ENCODE measurements at regions not wholly inside any gene's neighbourhood (a gene's known extent, or its start where the extent isn't known, plus 50 kb on each side); places are given as distances from the start of the nearest gene placed in this dataset.

DNA sequence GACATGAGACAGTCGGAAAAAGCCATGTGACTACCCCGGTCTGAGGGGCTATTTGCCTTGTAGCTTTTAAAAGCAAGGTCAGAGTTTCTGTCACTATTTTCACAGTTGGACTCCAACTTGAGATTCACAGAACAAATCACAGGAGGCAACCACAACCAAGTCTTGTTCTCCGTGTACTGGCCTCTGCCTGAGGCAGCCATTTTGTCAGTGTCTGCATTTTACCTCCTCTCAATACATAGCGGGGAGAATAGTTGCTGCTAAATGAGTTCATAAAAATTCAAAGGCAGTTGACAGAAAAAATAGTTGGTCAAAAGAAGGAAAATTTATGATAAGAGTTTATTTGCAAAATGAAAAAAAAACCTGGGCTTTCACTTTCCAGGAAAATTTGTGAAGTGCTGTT, 501.4 kb downstream of the CCDC85A start:
- Histone ChIP-seq H3K27me3 (replicated peaks; ENCODE audit: control insufficient read depth, insufficient read depth, low read length) (no peaks in the 10 kb centered on the region), H3K9me3 (no peaks in the 10 kb centered on the region), H3K36me3 (ENCODE audit: control insufficient read depth, insufficient read depth, low read length) (no peaks in the 10 kb centered on the region), H3K4me1 (no peaks in the 10 kb centered on the region), H3K4me3 (ENCODE audit: low read depth, low read length) (no peak overlapping the region)
- Mint-ChIP-seq H3K4me1 (ENCODE audit: low read depth, unreplicated experiment) (no peaks in the 10 kb centered on the region), H3K27ac (ENCODE audit: unreplicated experiment) (no peak overlapping the region), H3K27me3 (ENCODE audit: insufficient read depth, unreplicated experiment) (no peaks in the 10 kb centered on the region), H3K4me3 (ENCODE audit: unreplicated experiment) (no peak overlapping the region), H3K36me3 (ENCODE audit: insufficient read depth, unreplicated experiment) (no peaks in the 10 kb centered on the region), H3K9me3 (ENCODE audit: unreplicated experiment) (no peaks in the 10 kb centered on the region)
- TF ChIP-seq, protein P1, sequence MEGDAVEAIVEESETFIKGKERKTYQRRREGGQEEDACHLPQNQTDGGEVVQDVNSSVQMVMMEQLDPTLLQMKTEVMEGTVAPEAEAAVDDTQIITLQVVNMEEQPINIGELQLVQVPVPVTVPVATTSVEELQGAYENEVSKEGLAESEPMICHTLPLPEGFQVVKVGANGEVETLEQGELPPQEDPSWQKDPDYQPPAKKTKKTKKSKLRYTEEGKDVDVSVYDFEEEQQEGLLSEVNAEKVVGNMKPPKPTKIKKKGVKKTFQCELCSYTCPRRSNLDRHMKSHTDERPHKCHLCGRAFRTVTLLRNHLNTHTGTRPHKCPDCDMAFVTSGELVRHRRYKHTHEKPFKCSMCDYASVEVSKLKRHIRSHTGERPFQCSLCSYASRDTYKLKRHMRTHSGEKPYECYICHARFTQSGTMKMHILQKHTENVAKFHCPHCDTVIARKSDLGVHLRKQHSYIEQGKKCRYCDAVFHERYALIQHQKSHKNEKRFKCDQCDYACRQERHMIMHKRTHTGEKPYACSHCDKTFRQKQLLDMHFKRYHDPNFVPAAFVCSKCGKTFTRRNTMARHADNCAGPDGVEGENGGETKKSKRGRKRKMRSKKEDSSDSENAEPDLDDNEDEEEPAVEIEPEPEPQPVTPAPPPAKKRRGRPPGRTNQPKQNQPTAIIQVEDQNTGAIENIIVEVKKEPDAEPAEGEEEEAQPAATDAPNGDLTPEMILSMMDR (IDR thresholded peaks at IDR 0.05; ENCODE audit: insufficient read depth in 1 of 2, low read depth in 1 of 2, low read length in 1 of 2, severe bottlenecking in 1 of 2, unreplicated experiment in 1 of 2) = no peak
- DNase-seq = no peak
- BruUV-seq (replicated peaks) = no TSS peak
- ChIA-PET CTCF (no interaction called here), POLR2A (no interaction called here)
- intact Hi-C loops (cut with micrococcal nuclease; ENCODE audit: unreplicated experiment) = no loop called here

DNA sequence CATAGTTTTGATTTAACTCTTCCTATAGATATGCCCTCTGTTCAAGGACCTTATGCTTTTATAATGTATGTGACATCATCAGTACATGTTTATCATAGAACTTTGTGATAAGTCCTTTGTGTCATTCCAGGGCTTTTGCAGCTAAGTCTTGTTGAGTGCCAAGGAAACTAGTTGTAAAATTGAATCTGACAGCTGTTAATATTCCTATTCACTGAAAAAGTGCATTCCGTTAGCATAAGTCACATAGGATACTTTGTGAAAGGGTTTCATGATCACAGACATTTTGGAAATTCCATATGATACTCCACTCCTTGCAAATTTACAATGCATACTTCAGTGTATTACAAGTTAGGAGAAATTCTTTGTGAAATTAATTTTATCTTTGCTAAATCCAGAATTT, 503.4 kb downstream of the CCDC85A start:
- no peaks in the 10 kb centered on the region for H3K27me3 ChIP-seq (replicated peaks; ENCODE audit: control insufficient read depth, insufficient read depth, low read length)
- TF ChIP-seq, protein P1 (IDR thresholded peaks at IDR 0.05; ENCODE audit: insufficient read depth in 1 of 2, low read depth in 1 of 2, low read length in 1 of 2, severe bottlenecking in 1 of 2, unreplicated experiment in 1 of 2) = no peak
- no peaks in the 10 kb centered on the region for H3K36me3 Mint-ChIP-seq (ENCODE audit: insufficient read depth, unreplicated experiment)
- H3K4me1 ChIP-seq = no peaks in the 10 kb centered on the region
- intact Hi-C loops (cut with micrococcal nuclease; ENCODE audit: unreplicated experiment) = no loop called here
- no peaks in the 10 kb centered on the region for H3K4me1 Mint-ChIP-seq (ENCODE audit: low read depth, unreplicated experiment)
- no TSS peak for BruUV-seq (replicated peaks)
- no peak overlapping the region for H3K27ac Mint-ChIP-seq (ENCODE audit: unreplicated experiment)
- H3K9me3 Mint-ChIP-seq (ENCODE audit: unreplicated experiment) = no peaks in the 10 kb centered on the region
- ChIA-PET POLR2A (no interaction called here), CTCF (no interaction called here)
- no peak for DNase-seq
- H3K36me3 ChIP-seq (ENCODE audit: control insufficient read depth, insufficient read depth, low read length) = no peaks in the 10 kb centered on the region
- H3K9me3 ChIP-seq = no peaks in the 10 kb centered on the region
- no peak overlapping the region for H3K4me3 ChIP-seq (ENCODE audit: low read depth, low read length)
- no peak overlapping the region for H3K4me3 Mint-ChIP-seq (ENCODE audit: unreplicated experiment)
- H3K27me3 Mint-ChIP-seq (ENCODE audit: insufficient read depth, unreplicated experiment) = no peaks in the 10 kb centered on the region

DNA sequence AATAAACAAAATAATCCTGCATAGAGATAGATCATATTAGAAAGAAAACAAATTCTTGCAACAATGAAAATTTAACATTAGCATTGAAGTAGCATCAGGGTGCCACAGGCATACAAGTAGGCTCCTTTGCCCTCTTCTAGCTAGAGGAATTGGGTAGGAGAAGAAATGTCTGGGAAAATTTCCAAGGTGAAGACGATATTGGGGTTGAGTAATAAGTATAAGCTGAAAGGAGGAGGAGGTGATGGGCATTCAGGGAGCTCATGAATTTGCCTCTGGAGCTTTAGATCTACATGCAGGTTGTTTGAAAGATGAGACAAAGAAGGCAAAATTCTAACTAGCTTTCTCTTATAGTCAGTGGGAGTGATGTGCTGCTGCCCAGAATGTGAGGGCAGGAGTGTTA, 504.9 kb downstream of the CCDC85A start:
- H3K4me1 Mint-ChIP-seq (ENCODE audit: low read depth, unreplicated experiment) = no peaks in the 10 kb centered on the region
- BruUV-seq (replicated peaks) = no TSS peak
- no peaks in the 10 kb centered on the region for H3K9me3 Mint-ChIP-seq (ENCODE audit: unreplicated experiment)
- H3K27ac Mint-ChIP-seq (ENCODE audit: unreplicated experiment) = no peak overlapping the region
- Histone ChIP-seq H3K9me3 (no peaks in the 10 kb centered on the region), H3K4me3 (ENCODE audit: low read depth, low read length) (no peak overlapping the region), H3K36me3 (ENCODE audit: control insufficient read depth, insufficient read depth, low read length) (no peaks in the 10 kb centered on the region), H3K4me1 (no peaks in the 10 kb centered on the region), H3K27me3 (replicated peaks; ENCODE audit: control insufficient read depth, insufficient read depth, low read length) (no peaks in the 10 kb centered on the region)
- TF ChIP-seq, protein P1 (IDR thresholded peaks at IDR 0.05; ENCODE audit: insufficient read depth in 1 of 2, low read depth in 1 of 2, low read length in 1 of 2, severe bottlenecking in 1 of 2, unreplicated experiment in 1 of 2) = no peak
- ChIA-PET CTCF (no interaction called here), POLR2A (no interaction called here)
- no peaks in the 10 kb centered on the region for H3K36me3 Mint-ChIP-seq (ENCODE audit: insufficient read depth, unreplicated experiment)
- H3K4me3 Mint-ChIP-seq (ENCODE audit: unreplicated experiment) = no peak overlapping the region
- DNase-seq = no peak
- no peaks in the 10 kb centered on the region for H3K27me3 Mint-ChIP-seq (ENCODE audit: insufficient read depth, unreplicated experiment)
- intact Hi-C loops (cut with micrococcal nuclease; ENCODE audit: unreplicated experiment) = no loop called here

Measured in Caco-2 (cell line).